HG02798 (cell line): ENCODE measurements at regions not wholly inside any gene's neighbourhood (a gene's known extent, or its start where the extent isn't known, plus 50 kb on each side); places are given as distances from the start of the nearest gene placed in this dataset.

ENCODE experiments used
- ATAC-seq: cut with Tn5 transposase; IDR thresholded peaks from one replicate; pipeline ENCODE4 v1.9.1; 2021; ENCODE audit warnings: mild to moderate bottlenecking; ENCODE audit not compliant: unreplicated experiment, poor library complexity

GRCh38 chr9:107386396-107386795 is 103.2 kb downstream of the KLF4 start:
- no peak for ATAC-seq
